Testis (tissue), 2 donors: ENCODE measurements at regions not wholly inside any gene's neighbourhood (a gene's known extent, or its start where the extent isn't known, plus 50 kb on each side); places are given as distances from the start of the nearest gene placed in this dataset.

ENCODE experiments used
- CTCF ChIP-seq, 3 experiments: fragments of 450-650 bp in 2 of 3; fragments of 200-600 bp in 1 of 3; sonication (generic) in 1 of 3; IDR thresholded peaks; one replicate each; pipeline ENCODE4 v1.5.1; 2016 to 2019; ENCODE audit warnings: antibody characterized with exemption in 3 of 3, mild to moderate bottlenecking in 2 of 3, moderate library complexity in 1 of 3
- POLR2A ChIP-seq: fragments of 450-650 bp; IDR thresholded peaks from one replicate; pipeline ENCODE4 v1.6.1; 2017; ENCODE audit warnings: antibody characterized with exemption, mild to moderate bottlenecking, moderate library complexity

GRCh38 chr2:204160989-204161388 is 224.4 kb downstream of the ICOS start:
- no peak for TF ChIP-seq CTCF (IDR thresholded peaks at IDR 0.05)
- no peak for TF ChIP-seq POLR2A
